ENCODE measurements at regions not wholly inside any gene's neighbourhood (a gene's known extent, or its start where the extent isn't known, plus 50 kb on each side); places are given as distances from the start of the nearest gene placed in this dataset.

- H3K4me3 ChIP-seq (replicated peaks in 1 of 3; ENCODE audit: insufficient read depth in 1 of 3, low read depth in 1 of 3, low read length in 3 of 3): no peak overlapping the region
- H3K9ac ChIP-seq (replicated peaks; ENCODE audit: extremely low read depth, insufficient read depth, low read length): no peak overlapping the region
- POLR2A ChIA-PET: no interaction called here
- CTCF ChIA-PET: interaction anchor here (1.1 to 1.2 kb wide), 2 partner anchors 15 to 56 kb away, joined by 5 read pairs; no protein-coding TSS in a partner anchor
- BruUV-seq (replicated peaks): no TSS peak
- DNase-seq (ENCODE audit: low read depth, low spot score) (no peak), FAIRE-seq (no peak)
- H3K9me1 ChIP-seq (replicated peaks; ENCODE audit: control insufficient read depth, extremely low read depth, insufficient read depth, low read length): no peaks in the 10 kb centered on the region
- H3K27me3 ChIP-seq (ENCODE audit: control insufficient read depth in 2 of 2, insufficient read depth in 2 of 2, low read length in 2 of 2): peaks cover 0 to 2% of the 10 kb centered on the region in 2 experiments
- dilution Hi-C loops (cut with MboI; ENCODE audit: extremely low pct_ligation_motif_present, low sequenced_read_pairs): no loop called here
- H3K4me2 ChIP-seq (ENCODE audit: insufficient read depth, low read length): no peak overlapping the region
- peaks cover 2% of the 10 kb centered on the region for H3K4me1 ChIP-seq (ENCODE audit: control insufficient read depth, extremely low read depth, insufficient read depth, low read length)
- intact Hi-C loops (cut with micrococcal nuclease): loop anchor here (5.0 to 10.0 kb wide), 2 partner anchors 181 to 404 kb away; no protein-coding TSS in a partner anchor
- H4K20me1 ChIP-seq (replicated peaks; ENCODE audit: control insufficient read depth, extremely low read depth, insufficient read depth, low read length): no peaks in the 10 kb centered on the region
- no peaks in the 10 kb centered on the region for H3K79me2 ChIP-seq (ENCODE audit: control insufficient read depth, insufficient read depth, low read length)
- no peaks in the 10 kb centered on the region for H3K36me3 ChIP-seq (ENCODE audit: control insufficient read depth in 2 of 2, extremely low read depth in 1 of 2, insufficient read depth in 2 of 2, low read length in 2 of 2)
- no peak overlapping the region for H3K27ac ChIP-seq (ENCODE audit: insufficient read depth, low read depth, low read length)
- no peaks in the 10 kb centered on the region for H3K9me3 ChIP-seq (replicated peaks; ENCODE audit: control insufficient read depth, insufficient read depth, low read length)
- TF ChIP-seq GATA2 (IDR thresholded peaks at IDR 0.05; ENCODE audit: insufficient read depth, insufficient read length, low read depth, low read length): no peak
- TF ChIP-seq, protein P1, sequence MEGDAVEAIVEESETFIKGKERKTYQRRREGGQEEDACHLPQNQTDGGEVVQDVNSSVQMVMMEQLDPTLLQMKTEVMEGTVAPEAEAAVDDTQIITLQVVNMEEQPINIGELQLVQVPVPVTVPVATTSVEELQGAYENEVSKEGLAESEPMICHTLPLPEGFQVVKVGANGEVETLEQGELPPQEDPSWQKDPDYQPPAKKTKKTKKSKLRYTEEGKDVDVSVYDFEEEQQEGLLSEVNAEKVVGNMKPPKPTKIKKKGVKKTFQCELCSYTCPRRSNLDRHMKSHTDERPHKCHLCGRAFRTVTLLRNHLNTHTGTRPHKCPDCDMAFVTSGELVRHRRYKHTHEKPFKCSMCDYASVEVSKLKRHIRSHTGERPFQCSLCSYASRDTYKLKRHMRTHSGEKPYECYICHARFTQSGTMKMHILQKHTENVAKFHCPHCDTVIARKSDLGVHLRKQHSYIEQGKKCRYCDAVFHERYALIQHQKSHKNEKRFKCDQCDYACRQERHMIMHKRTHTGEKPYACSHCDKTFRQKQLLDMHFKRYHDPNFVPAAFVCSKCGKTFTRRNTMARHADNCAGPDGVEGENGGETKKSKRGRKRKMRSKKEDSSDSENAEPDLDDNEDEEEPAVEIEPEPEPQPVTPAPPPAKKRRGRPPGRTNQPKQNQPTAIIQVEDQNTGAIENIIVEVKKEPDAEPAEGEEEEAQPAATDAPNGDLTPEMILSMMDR (IDR thresholded peaks at IDR 0.05; ENCODE audit: extremely low read depth in 1 of 2, insufficient read depth in 1 of 2, low read depth in 1 of 2, low read length in 2 of 2): no peak
- TF ChIP-seq POLR2AphosphoS5 (IDR thresholded peaks at IDR 0.05; ENCODE audit: insufficient read depth, low read depth, low read length): no peak
- TF ChIP-seq POLR2A (IDR thresholded peaks at IDR 0.05; ENCODE audit: low read depth, low read length): no peak
- no peak for TF ChIP-seq EZH2 (IDR thresholded peaks at IDR 0.05; ENCODE audit: borderline replicate concordance, low read depth, low read length, severe bottlenecking)
- TF ChIP-seq FOS (IDR thresholded peaks at IDR 0.05; ENCODE audit: borderline replicate concordance, insufficient read depth, low read length): no peak
- TF ChIP-seq JUN (IDR thresholded peaks at IDR 0.05; ENCODE audit: borderline replicate concordance, insufficient read depth, insufficient read length, low read depth): no peak
- no peak for TF ChIP-seq MAX (IDR thresholded peaks at IDR 0.05; ENCODE audit: insufficient read depth, insufficient read length)
- TF ChIP-seq MYC (IDR thresholded peaks at IDR 0.05; ENCODE audit: low read depth, low read length): no peak
- H2AFZ ChIP-seq (ENCODE audit: low read depth, low read length): no peak overlapping the region
Measured at GRCh38 chr5:74030821-74031220, 404.8 kb downstream of the ARHGEF28 start.

Measured in endothelial cell of umbilical vein (primary cell).